Upper lobe of left lung (tissue), 6 donors: ENCODE measurements at regions not wholly inside any gene's neighbourhood (a gene's known extent, or its start where the extent isn't known, plus 50 kb on each side); places are given as distances from the start of the nearest gene placed in this dataset.
"Not testable (repeated sequence)": the region's sequence is repeated elsewhere in the genome, so short reads cannot be mapped to it uniquely, and the experiment has no call there.

Experiments
- ATAC-seq, 2 donors: fragments of 200-7000 bp; cut with Tn5 transposase; one replicate each; pipeline ENCODE4 v1.9.1; 2022; ENCODE audit warnings: mild to moderate bottlenecking in 2 of 2, moderate library complexity in 2 of 2; ENCODE audit not compliant: low FRiP score in 2 of 2
- DNase-seq, 2 donors: peaks; one replicate each; pipeline ENCODE4 v3.0.0-alpha.2; 2019 to 2020
- H3K27ac ChIP-seq, 4 donors: fragments of 200-600 bp; sonication (generic); one replicate each; pipeline ENCODE4 v1.5.1; 2016 to 2019
- H3K27me3 ChIP-seq, 4 donors: fragments of 200-600 bp; sonication (generic); one replicate each; pipeline ENCODE4 v1.5.1; 2017 to 2019
- H3K36me3 ChIP-seq, 4 donors: fragments of 200-600 bp; sonication (generic); one replicate each; pipeline ENCODE4 v1.5.1; 2016 to 2019
- H3K4me1 ChIP-seq, 4 donors: fragments of 200-600 bp; sonication (generic); one replicate each; pipeline ENCODE4 v1.5.1; 2018 to 2019
- H3K4me3 ChIP-seq, 4 donors: fragments of 200-600 bp; sonication (generic); one replicate each; pipeline ENCODE4 v1.5.1; 2017 to 2019; ENCODE audit warnings: mild to moderate bottlenecking in 2 of 4, moderate library complexity in 1 of 4
- H3K9me3 ChIP-seq, 4 donors: fragments of 200-600 bp; sonication (generic); one replicate each; pipeline ENCODE4 v1.5.1; 2018 to 2019
- CTCF ChIP-seq, 6 experiments: fragments of 450-650 bp in 4 of 6; fragments of 200-600 bp in 2 of 6; sonication (generic) in 2 of 6; IDR thresholded peaks; one replicate each; pipeline ENCODE4 v1.5.1; 2016 to 2019; ENCODE audit warnings: antibody characterized with exemption in 6 of 6
- EP300 ChIP-seq, 4 donors: sonication (generic); formaldehyde crosslinking; IDR thresholded peaks; one replicate each; pipeline ENCODE4 v1.5.1; 2017; ENCODE audit warnings: antibody characterized with exemption in 4 of 4, control low read depth in 2 of 4
- POLR2A ChIP-seq, 4 donors: fragments of 450-650 bp; IDR thresholded peaks; one replicate each; pipeline ENCODE4 v1.5.1; 2016 to 2017; ENCODE audit warnings: antibody characterized with exemption in 4 of 4, mild to moderate bottlenecking in 2 of 4
- POLR2AphosphoS5 ChIP-seq, 2 donors: sonication (generic); formaldehyde crosslinking; IDR thresholded peaks; one replicate each; pipeline ENCODE4 v1.5.1; 2017; ENCODE audit warnings: antibody characterized with exemption in 2 of 2
- WGBS, 2 donors: methylation state at CpG; one replicate each; pipeline ENCODE4 v1.1.5; 2017 to 2018; 5-methylcytosine and 5-hydroxymethylcytosine counted together
- donor health status: DM: no; HTN: no; CAD: no; lungs with moderate emphysema.
- donor health status: DM: no; HTN: yes; CAD: no; lungs with severe emphysema.

GRCh38 chr11:112538534-112539280 lies 278.0 kb upstream of the PLET1 start:
- DNase-seq (no peak), ATAC-seq (no peak)
- H3K4me1 ChIP-seq = peaks cover 0 to 5% (median 2%) of the 10 kb centered on the region in 4 donors
- H3K27ac ChIP-seq = no peak overlapping the region
- H3K9me3 ChIP-seq = no peaks in the 10 kb centered on the region
- WGBS, 2 donors = 76% methylated on average over 7 of the region's 7 CpGs
- H3K27me3 ChIP-seq = no peaks in the 10 kb centered on the region
- no peaks in the 10 kb centered on the region for H3K36me3 ChIP-seq
- no peak overlapping the region for H3K4me3 ChIP-seq
- no peak for TF ChIP-seq POLR2A (IDR thresholded peaks at IDR 0.05)
- no peak for TF ChIP-seq POLR2AphosphoS5 (IDR thresholded peaks at IDR 0.05)
- no peak for TF ChIP-seq CTCF (IDR thresholded peaks at IDR 0.05)
- TF ChIP-seq EP300 (IDR thresholded peaks at IDR 0.05) = no peak

GRCh38 chr11:112539281-112539555 lies 278.6 kb upstream of the PLET1 start:
- not testable (repeated sequence) for H3K27ac ChIP-seq, ATAC-seq, H3K36me3 ChIP-seq, H3K4me1 ChIP-seq, H3K27me3 ChIP-seq, DNase-seq, H3K4me3 ChIP-seq, H3K9me3 ChIP-seq
- WGBS, 2 donors = 74 to 86% methylated on average over 1 of the region's 1 CpG

GRCh38 chr11:112539741-112540140 lies 279.1 kb upstream of the PLET1 start:
- no peak for DNase-seq
- TF ChIP-seq POLR2A (IDR thresholded peaks at IDR 0.05) = no peak
- TF ChIP-seq CTCF (IDR thresholded peaks at IDR 0.05) = no peak
- no peak for TF ChIP-seq EP300 (IDR thresholded peaks at IDR 0.05)
- no peak for TF ChIP-seq POLR2AphosphoS5 (IDR thresholded peaks at IDR 0.05)
- ATAC-seq = no peak
- Histone ChIP-seq H3K27me3 (no peaks in the 10 kb centered on the region), H3K4me3 (no peak overlapping the region), H3K36me3 (no peaks in the 10 kb centered on the region), H3K27ac (no peak overlapping the region), H3K9me3 (no peaks in the 10 kb centered on the region), H3K4me1 (peaks cover 0 to 5% (median 2%) of the 10 kb centered on the region in 4 donors)
- 72 to 81% methylated on average over 6 of the region's 6 CpGs for WGBS, 2 donors

- no peak for TF ChIP-seq POLR2A (IDR thresholded peaks at IDR 0.05)
- H3K36me3 ChIP-seq = no peaks in the 10 kb centered on the region
These were observed 279.6 kb upstream of the PLET1 start for GRCh38 chr11:112540261-112540660.

GRCh38 chr11:112541140-112542046 lies 280.7 kb upstream of the PLET1 start:
- H3K36me3 ChIP-seq = no peaks in the 10 kb centered on the region
- H3K27me3 ChIP-seq = no peaks in the 10 kb centered on the region
- no peaks in the 10 kb centered on the region for H3K9me3 ChIP-seq
- no peak overlapping the region for H3K27ac ChIP-seq
- H3K4me1 ChIP-seq = peaks cover 0 to 5% (median 2%) of the 10 kb centered on the region in 4 donors
- H3K4me3 ChIP-seq = no peak overlapping the region
- no peak for DNase-seq
- peak in 1 of 2 donors; percentile 54 for ATAC-seq
- 81% methylated on average over 3 of the region's 3 CpGs for WGBS, 2 donors
- no peak for TF ChIP-seq POLR2A (IDR thresholded peaks at IDR 0.05)

More at GRCh38 chr11:112540261-112540660, 279.6 kb upstream of the PLET1 start:
- Histone ChIP-seq H3K4me3 (no peak overlapping the region), H3K27me3 (no peaks in the 10 kb centered on the region), H3K9me3 (no peaks in the 10 kb centered on the region), H3K4me1 (peaks cover 0 to 5% (median 2%) of the 10 kb centered on the region in 4 donors), H3K27ac (no peak overlapping the region)
- DNase-seq (no peak), ATAC-seq (no peak)
- WGBS, 2 donors = 81 to 100% methylated on average over 2 of the region's 2 CpGs

GRCh38 chr11:112542479-112542878 lies 281.8 kb upstream of the PLET1 start:
- no peaks in the 10 kb centered on the region for H3K27me3 ChIP-seq
- peaks cover 0 to 5% (median 2%) of the 10 kb centered on the region in 4 donors for H3K4me1 ChIP-seq
- no peak for DNase-seq
- ATAC-seq = peak in 1 of 2 donors; percentile 30
- H3K4me3 ChIP-seq = no peak overlapping the region
- H3K27ac ChIP-seq = no peak overlapping the region
- no peaks in the 10 kb centered on the region for H3K36me3 ChIP-seq
- TF ChIP-seq EP300 (IDR thresholded peaks at IDR 0.05) = no peak
- TF ChIP-seq POLR2A (IDR thresholded peaks at IDR 0.05) = no peak
- TF ChIP-seq POLR2AphosphoS5 (IDR thresholded peaks at IDR 0.05) = no peak
- TF ChIP-seq CTCF (IDR thresholded peaks at IDR 0.05) = no peak
- H3K9me3 ChIP-seq = no peaks in the 10 kb centered on the region
- WGBS, 2 donors = 80 to 90% methylated on average over 1 of the region's 1 CpG
